Right lobe of liver (tissue), 4 donors: ENCODE measurements at regions not wholly inside any gene's neighbourhood (a gene's known extent, or its start where the extent isn't known, plus 50 kb on each side); places are given as distances from the start of the nearest gene placed in this dataset.

ENCODE experiments used
- CTCF ChIP-seq, 4 donors: fragments of 200-600 bp in 3 of 4; fragments of 450-650 bp in 1 of 4; IDR thresholded peaks; one replicate each; pipeline versions ENCODE4 v1.5.1 to v1.8.0; 2016 to 2022; ENCODE audit warnings: antibody characterized with exemption in 4 of 4, mild to moderate bottlenecking in 2 of 4
- POLR2A ChIP-seq: fragments of 450-650 bp; IDR thresholded peaks from one replicate; pipeline ENCODE4 v1.6.1; 2017; ENCODE audit warnings: antibody characterized with exemption, mild to moderate bottlenecking
- donor health status: DM: no; HTN: no; CAD: no.
- donor health status: DM: no; HTN: no; CAD: no.
- donor health status: DM: no; HTN: yes; CAD: no.

DNA sequence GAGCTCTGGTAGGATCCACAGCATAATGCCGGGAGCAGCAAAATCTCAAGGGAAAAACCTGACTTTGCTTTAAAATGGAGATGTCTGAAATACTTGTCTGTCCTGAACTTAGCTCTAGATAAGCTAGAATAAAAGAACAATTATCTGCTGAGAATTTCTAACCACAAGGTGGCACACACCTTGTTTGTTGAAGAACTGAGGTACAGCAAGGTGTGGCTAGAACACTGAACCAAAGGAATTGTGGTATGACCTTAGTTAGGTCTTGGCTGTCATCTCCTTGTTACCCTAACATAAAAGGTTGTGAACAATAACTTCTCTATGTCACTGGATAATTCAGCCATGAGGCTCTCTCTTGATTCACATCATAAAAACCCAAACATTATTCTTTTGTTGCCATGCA, 72.3 kb upstream of the ANXA1 start:
- TF ChIP-seq CTCF (IDR thresholded peaks at IDR 0.05), result peak; percentile 25 to 46 (median 29)
- TF ChIP-seq POLR2A, result no peak
